H1 (cell line): ENCODE measurements at regions not wholly inside any gene's neighbourhood (a gene's known extent, or its start where the extent isn't known, plus 50 kb on each side); places are given as distances from the start of the nearest gene placed in this dataset.

Experiments used
- ATF2 ChIP-seq: IDR thresholded peaks from 2 replicates; pipeline ENCODE4 v1.6.1; 2012; ENCODE audit warnings: low read length, inconsistent platforms
- EZH2 ChIP-seq: fragments of 200-600 bp; sonication (generic); IDR thresholded peaks from 2 replicates; pipeline ENCODE4 v1.7.1; 2012; ENCODE audit warnings: low read depth, mild to moderate bottlenecking, moderate library complexity, low read length, inconsistent platforms; ENCODE audit not compliant: severe bottlenecking
- SP1 ChIP-seq: IDR thresholded peaks from 2 replicates; pipeline ENCODE4 v1.6.1; 2011; ENCODE audit warnings: low read depth, low read length
- SRF ChIP-seq: IDR thresholded peaks from 2 replicates; pipeline ENCODE4 v1.6.1; 2011; ENCODE audit warnings: mild to moderate bottlenecking, low read depth, low read length, moderate library complexity
- SUZ12 ChIP-seq: fragments of 200-600 bp; sonication (generic); IDR thresholded peaks from 2 replicates; pipeline ENCODE4 v1.6.1; 2012; ENCODE audit warnings: mild to moderate bottlenecking, inconsistent platforms, low read length, moderate library complexity, mixed read lengths
- USF2 ChIP-seq: IDR thresholded peaks from 2 replicates; pipeline ENCODE4 v1.6.1; 2011; ENCODE audit warnings: low read length, improper control_type of control experiment

GRCh38 chr6:121540210-121540609 lies 104.8 kb downstream of the GJA1 start (continued):
- TF ChIP-seq USF2 (no peak), SUZ12 (no peak), SP1 (no peak), SRF (no peak), EZH2 (no peak), ATF2 (no peak)
